ENCODE measurements at regions not wholly inside any gene's neighbourhood (a gene's known extent, or its start where the extent isn't known, plus 50 kb on each side); places are given as distances from the start of the nearest gene placed in this dataset.

GRCh38 chr21:27209546-27209945, 242.7 kb upstream of the ADAMTS5 start:
- Histone ChIP-seq H3F3A (replicated peaks; ENCODE audit: low read depth) (no peaks in the 10 kb centered on the region), H3K4me3 (no peak overlapping the region), H3K4me1 (ENCODE audit: insufficient read depth) (peaks cover 13% of the 10 kb centered on the region; the same call in 1 of the 2 replicates), H3K4me2 (no peak overlapping the region), H3K9me2 (ENCODE audit: insufficient read depth) (no peaks in the 10 kb centered on the region), H2AFZ (no peak overlapping the region), H3K36me3 (ENCODE audit: insufficient read depth) (no peaks in the 10 kb centered on the region), H3K79me2 (replicated peaks; ENCODE audit: insufficient read depth) (no peaks in the 10 kb centered on the region), H4K20me1 (replicated peaks; ENCODE audit: insufficient read depth) (no peaks in the 10 kb centered on the region), H3K27me3 (ENCODE audit: insufficient read depth) (no peaks in the 10 kb centered on the region), H3K27ac (ENCODE audit: low read depth) (no peak overlapping the region)
- H3K36me3 Mint-ChIP-seq (ENCODE audit: low read depth): peaks cover 8% of the 10 kb centered on the region
- ATAC-seq: no peak
- no peak for DNase-seq (ENCODE audit: low spot score)
- H3K4me3 Mint-ChIP-seq: no peak overlapping the region
- H3K27ac Mint-ChIP-seq: no peak overlapping the region
- TF ChIP-seq STAT1 (IDR thresholded peaks at IDR 0.05; ENCODE audit: unreplicated experiment) (no peak), ZNF114 (CRISPR knock-in tag; IDR thresholded peaks at IDR 0.05) (no peak), REST (IDR thresholded peaks at IDR 0.05; ENCODE audit: unreplicated experiment) (no peak), JUNB (IDR thresholded peaks at IDR 0.05; ENCODE audit: unreplicated experiment) (no peak), POLR2AphosphoS5 (IDR thresholded peaks at IDR 0.05; ENCODE audit: low read depth) (no peak), EZH2 (IDR thresholded peaks at IDR 0.05; ENCODE audit: low read depth, unreplicated experiment) (no peak), NANOG (IDR thresholded peaks at IDR 0.05; ENCODE audit: borderline replicate concordance) (no peak), CREB1 (CRISPR knock-in tag; IDR thresholded peaks at IDR 0.05; ENCODE audit: low read depth) (no peak), ZNF462 (CRISPR knock-in tag; IDR thresholded peaks at IDR 0.05) (no peak), ZNF331 (CRISPR knock-in tag; IDR thresholded peaks at IDR 0.05; ENCODE audit: low read depth) (no peak), EZH2phosphoT487 (IDR thresholded peaks at IDR 0.05; ENCODE audit: unreplicated experiment) (no peak)
- TF ChIP-seq, protein P1, sequence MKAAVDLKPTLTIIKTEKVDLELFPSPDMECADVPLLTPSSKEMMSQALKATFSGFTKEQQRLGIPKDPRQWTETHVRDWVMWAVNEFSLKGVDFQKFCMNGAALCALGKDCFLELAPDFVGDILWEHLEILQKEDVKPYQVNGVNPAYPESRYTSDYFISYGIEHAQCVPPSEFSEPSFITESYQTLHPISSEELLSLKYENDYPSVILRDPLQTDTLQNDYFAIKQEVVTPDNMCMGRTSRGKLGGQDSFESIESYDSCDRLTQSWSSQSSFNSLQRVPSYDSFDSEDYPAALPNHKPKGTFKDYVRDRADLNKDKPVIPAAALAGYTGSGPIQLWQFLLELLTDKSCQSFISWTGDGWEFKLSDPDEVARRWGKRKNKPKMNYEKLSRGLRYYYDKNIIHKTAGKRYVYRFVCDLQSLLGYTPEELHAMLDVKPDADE (IDR thresholded peaks at IDR 0.05): no peak
- TF ChIP-seq, protein P2, sequence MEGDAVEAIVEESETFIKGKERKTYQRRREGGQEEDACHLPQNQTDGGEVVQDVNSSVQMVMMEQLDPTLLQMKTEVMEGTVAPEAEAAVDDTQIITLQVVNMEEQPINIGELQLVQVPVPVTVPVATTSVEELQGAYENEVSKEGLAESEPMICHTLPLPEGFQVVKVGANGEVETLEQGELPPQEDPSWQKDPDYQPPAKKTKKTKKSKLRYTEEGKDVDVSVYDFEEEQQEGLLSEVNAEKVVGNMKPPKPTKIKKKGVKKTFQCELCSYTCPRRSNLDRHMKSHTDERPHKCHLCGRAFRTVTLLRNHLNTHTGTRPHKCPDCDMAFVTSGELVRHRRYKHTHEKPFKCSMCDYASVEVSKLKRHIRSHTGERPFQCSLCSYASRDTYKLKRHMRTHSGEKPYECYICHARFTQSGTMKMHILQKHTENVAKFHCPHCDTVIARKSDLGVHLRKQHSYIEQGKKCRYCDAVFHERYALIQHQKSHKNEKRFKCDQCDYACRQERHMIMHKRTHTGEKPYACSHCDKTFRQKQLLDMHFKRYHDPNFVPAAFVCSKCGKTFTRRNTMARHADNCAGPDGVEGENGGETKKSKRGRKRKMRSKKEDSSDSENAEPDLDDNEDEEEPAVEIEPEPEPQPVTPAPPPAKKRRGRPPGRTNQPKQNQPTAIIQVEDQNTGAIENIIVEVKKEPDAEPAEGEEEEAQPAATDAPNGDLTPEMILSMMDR (conservative IDR thresholded peaks at IDR 0.05; ENCODE audit: low read depth in 2 of 2): no peak
- peaks cover 11% of the 10 kb centered on the region for H3K9me3 Mint-ChIP-seq
- peaks cover 10% of the 10 kb centered on the region; the same call in 2 of the 3 replicates for H3K4me1 Mint-ChIP-seq
- peaks cover 2% of the 10 kb centered on the region for H3K27me3 Mint-ChIP-seq (ENCODE audit: insufficient read depth, low read depth, poor library complexity)

All from GM23338 (cell line).